ENCODE measurements at regions not wholly inside any gene's neighbourhood (a gene's known extent, or its start where the extent isn't known, plus 50 kb on each side); places are given as distances from the start of the nearest gene placed in this dataset.

DNA sequence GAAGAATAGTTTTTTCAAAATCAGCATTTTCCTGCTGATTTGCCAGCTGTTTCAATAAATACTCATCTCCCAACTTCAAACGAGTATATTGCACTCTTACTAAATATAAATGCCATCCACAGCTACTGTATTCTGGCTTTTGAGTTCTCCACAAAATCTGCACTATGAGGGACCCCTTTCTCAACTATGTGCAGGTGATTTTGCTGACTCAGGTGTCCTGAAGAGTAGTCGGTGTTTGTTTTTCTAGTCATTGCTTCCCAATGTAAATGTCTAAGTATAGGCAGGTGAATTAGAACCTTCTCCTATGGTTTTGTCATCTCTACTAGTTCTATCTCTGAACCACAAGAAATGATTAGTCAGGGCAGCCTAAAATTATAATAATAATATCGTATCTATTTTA is 616.8 kb upstream of the MEF2C start:
- Histone ChIP-seq H3K4me3 (replicated peaks; ENCODE audit: insufficient read depth, low read length) (no peak overlapping the region), H3K27ac (replicated peaks) (no peak overlapping the region), H3K27me3 (ENCODE audit: insufficient read depth, poor library complexity, severe bottlenecking) (no peaks in the 10 kb centered on the region)
- TF ChIP-seq POLR2AphosphoS5 (IDR thresholded peaks at IDR 0.05; ENCODE audit: low read depth) = no peak
- TF ChIP-seq SPI1 (IDR thresholded peaks at IDR 0.05; ENCODE audit: borderline replicate concordance, low read depth) = no peak
- no peak for TF ChIP-seq GABPA (IDR thresholded peaks at IDR 0.05; ENCODE audit: low read depth)
- TF ChIP-seq, protein P1, sequence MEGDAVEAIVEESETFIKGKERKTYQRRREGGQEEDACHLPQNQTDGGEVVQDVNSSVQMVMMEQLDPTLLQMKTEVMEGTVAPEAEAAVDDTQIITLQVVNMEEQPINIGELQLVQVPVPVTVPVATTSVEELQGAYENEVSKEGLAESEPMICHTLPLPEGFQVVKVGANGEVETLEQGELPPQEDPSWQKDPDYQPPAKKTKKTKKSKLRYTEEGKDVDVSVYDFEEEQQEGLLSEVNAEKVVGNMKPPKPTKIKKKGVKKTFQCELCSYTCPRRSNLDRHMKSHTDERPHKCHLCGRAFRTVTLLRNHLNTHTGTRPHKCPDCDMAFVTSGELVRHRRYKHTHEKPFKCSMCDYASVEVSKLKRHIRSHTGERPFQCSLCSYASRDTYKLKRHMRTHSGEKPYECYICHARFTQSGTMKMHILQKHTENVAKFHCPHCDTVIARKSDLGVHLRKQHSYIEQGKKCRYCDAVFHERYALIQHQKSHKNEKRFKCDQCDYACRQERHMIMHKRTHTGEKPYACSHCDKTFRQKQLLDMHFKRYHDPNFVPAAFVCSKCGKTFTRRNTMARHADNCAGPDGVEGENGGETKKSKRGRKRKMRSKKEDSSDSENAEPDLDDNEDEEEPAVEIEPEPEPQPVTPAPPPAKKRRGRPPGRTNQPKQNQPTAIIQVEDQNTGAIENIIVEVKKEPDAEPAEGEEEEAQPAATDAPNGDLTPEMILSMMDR (IDR thresholded peaks at IDR 0.05; ENCODE audit: insufficient read depth, low read length) = no peak
- TF ChIP-seq, protein P2, sequence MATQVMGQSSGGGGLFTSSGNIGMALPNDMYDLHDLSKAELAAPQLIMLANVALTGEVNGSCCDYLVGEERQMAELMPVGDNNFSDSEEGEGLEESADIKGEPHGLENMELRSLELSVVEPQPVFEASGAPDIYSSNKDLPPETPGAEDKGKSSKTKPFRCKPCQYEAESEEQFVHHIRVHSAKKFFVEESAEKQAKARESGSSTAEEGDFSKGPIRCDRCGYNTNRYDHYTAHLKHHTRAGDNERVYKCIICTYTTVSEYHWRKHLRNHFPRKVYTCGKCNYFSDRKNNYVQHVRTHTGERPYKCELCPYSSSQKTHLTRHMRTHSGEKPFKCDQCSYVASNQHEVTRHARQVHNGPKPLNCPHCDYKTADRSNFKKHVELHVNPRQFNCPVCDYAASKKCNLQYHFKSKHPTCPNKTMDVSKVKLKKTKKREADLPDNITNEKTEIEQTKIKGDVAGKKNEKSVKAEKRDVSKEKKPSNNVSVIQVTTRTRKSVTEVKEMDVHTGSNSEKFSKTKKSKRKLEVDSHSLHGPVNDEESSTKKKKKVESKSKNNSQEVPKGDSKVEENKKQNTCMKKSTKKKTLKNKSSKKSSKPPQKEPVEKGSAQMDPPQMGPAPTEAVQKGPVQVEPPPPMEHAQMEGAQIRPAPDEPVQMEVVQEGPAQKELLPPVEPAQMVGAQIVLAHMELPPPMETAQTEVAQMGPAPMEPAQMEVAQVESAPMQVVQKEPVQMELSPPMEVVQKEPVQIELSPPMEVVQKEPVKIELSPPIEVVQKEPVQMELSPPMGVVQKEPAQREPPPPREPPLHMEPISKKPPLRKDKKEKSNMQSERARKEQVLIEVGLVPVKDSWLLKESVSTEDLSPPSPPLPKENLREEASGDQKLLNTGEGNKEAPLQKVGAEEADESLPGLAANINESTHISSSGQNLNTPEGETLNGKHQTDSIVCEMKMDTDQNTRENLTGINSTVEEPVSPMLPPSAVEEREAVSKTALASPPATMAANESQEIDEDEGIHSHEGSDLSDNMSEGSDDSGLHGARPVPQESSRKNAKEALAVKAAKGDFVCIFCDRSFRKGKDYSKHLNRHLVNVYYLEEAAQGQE (IDR thresholded peaks at IDR 0.05; ENCODE audit: insufficient replicate concordance, low read depth) = no peak
- no peak for DNase-seq (ENCODE audit: low read depth in 1 of 2, low spot score in 1 of 2)

DNA sequence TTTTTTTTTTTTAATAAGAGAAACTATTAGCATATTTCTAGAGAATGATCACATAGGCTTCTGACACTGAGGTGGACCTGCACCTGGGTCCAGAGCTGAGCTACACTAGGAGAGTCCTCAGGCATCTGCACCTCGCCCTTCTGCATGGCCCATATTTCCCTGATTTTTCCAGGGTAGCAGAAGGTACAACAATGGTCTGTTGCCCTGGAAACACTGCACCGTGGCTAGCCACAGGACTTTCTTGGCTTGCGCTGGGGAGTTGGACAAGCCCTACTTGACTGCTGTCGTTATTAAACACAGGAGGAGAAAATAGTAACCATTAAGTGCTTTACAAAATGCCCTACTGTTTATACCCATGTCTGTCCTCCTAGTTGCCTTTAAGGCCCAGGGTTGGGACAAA is 615.7 kb upstream of the MEF2C start:
- H3K4me3 ChIP-seq (replicated peaks; ENCODE audit: insufficient read depth, low read length) = no peak overlapping the region
- no peak for DNase-seq (ENCODE audit: low read depth in 1 of 2, low spot score in 1 of 2)
- H3K27me3 ChIP-seq (ENCODE audit: insufficient read depth, poor library complexity, severe bottlenecking) = no peaks in the 10 kb centered on the region
- no peak overlapping the region for H3K27ac ChIP-seq (replicated peaks)
- TF ChIP-seq, protein P2 (IDR thresholded peaks at IDR 0.05; ENCODE audit: insufficient replicate concordance, low read depth) = no peak
- TF ChIP-seq GABPA (IDR thresholded peaks at IDR 0.05; ENCODE audit: low read depth) (no peak), POLR2AphosphoS5 (IDR thresholded peaks at IDR 0.05; ENCODE audit: low read depth) (no peak), SPI1 (IDR thresholded peaks at IDR 0.05; ENCODE audit: borderline replicate concordance, low read depth) (no peak)
- TF ChIP-seq, protein P1 (IDR thresholded peaks at IDR 0.05; ENCODE audit: insufficient read depth, low read length) = no peak

DNA sequence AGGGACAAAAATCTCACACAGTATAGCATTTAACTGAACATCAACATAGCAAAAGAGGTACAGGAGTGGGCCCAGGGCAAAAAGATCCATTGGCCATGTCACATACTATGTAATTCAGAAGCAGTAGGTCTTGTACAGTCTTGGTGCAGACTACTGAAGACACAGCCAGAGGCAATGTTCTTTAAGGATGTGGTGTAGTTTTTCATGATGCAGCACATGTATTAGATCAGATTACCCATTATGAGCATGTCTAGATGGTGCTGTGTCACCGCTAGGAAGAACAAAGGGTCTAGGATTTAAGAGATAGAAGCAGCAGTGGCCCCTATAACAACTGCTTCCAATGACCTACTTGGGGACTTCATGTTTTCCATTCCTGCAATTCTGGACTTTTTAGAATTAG is 610.4 kb upstream of the MEF2C start:
- Histone ChIP-seq H3K27me3 (ENCODE audit: insufficient read depth, poor library complexity, severe bottlenecking) (no peaks in the 10 kb centered on the region), H3K27ac (replicated peaks) (no peak overlapping the region), H3K4me3 (replicated peaks; ENCODE audit: insufficient read depth, low read length) (no peak overlapping the region)
- TF ChIP-seq SPI1 (IDR thresholded peaks at IDR 0.05; ENCODE audit: borderline replicate concordance, low read depth) (no peak), POLR2AphosphoS5 (IDR thresholded peaks at IDR 0.05; ENCODE audit: low read depth) (no peak), GABPA (IDR thresholded peaks at IDR 0.05; ENCODE audit: low read depth) (no peak)
- TF ChIP-seq, protein P2 (IDR thresholded peaks at IDR 0.05; ENCODE audit: insufficient replicate concordance, low read depth) = no peak
- TF ChIP-seq, protein P1 (IDR thresholded peaks at IDR 0.05; ENCODE audit: insufficient read depth, low read length) = no peak
- DNase-seq (ENCODE audit: low read depth in 1 of 2, low spot score in 1 of 2) = no peak
